Muscle of arm (tissue), 1 donor: ENCODE measurements at regions not wholly inside any gene's neighbourhood (a gene's known extent, or its start where the extent isn't known, plus 50 kb on each side); places are given as distances from the start of the nearest gene placed in this dataset.
A peak's percentile ranks its signal among the peaks of the same experiment; 100 is the strongest.

Source experiments
- DNase-seq: peaks from one replicate; pipeline ENCODE4 v3.0.0-alpha.2; 2013

DNA sequence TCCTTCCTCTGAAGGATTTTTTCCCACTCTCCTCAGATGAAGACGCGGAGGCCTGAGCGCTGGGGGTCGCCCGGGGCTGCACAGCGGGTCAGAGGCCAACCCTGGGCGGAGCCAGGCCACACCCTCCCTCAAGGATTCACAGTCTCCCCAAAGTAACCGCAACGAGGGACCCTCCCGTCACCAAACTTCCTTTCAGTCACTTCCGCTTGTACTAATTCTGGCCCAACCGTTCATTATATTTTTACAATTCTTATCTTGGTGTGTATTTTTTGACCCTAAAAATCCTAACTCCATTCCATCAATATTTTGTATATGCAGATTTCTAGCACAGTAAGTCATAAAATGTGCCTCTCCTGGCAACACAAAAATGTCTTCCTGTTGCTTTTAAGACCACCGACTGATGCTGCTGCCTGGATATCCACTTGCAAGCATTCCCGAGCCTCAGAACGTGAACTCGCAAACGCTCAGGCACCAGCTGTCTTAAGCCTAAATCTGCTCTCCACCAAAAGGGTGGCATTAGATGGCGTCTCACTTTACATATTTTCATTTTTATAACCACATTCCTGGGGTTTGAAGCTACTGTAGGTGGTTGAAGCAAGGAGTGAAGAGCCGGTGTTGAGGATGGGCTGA is 128.0 kb downstream of the DLL1 start:
- no peak for DNase-seq

DNA sequence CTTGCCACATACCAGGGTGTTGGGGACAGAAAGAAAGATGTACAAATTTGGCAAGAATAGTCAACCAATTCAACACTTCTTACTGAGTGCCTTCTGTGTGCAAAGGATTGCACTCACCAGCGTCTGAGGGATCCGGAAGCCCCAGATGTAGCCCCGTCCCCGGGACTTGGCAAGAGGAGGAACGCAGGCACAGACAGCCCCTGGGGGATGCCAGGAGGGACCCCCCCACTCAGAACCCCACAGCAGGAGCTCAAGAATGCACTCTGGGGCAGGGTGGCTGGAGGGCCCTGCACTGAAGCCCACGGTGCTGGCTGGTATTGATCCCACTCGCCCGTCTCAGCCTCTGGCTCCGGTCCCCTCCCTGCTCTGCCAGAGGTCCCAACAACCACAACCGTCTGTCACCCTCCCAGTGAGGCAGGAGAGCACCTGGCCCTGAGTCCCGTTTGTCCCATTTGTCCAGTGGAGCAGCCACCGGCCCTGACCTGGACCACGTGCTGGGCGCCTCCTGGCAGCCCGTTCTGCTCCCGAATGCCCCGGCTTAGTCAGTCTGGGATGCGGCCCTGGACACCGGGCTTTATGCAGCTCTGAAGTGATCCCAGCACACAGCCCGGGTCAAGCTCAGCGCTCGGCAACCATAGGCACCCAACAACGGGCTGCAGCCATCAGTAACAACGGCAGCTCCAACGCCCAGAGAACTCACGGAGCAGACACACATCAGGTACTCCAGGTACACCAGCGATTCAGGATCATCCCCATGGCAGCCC is 128.7 kb downstream of the DLL1 start:
- no peak for DNase-seq

DNA sequence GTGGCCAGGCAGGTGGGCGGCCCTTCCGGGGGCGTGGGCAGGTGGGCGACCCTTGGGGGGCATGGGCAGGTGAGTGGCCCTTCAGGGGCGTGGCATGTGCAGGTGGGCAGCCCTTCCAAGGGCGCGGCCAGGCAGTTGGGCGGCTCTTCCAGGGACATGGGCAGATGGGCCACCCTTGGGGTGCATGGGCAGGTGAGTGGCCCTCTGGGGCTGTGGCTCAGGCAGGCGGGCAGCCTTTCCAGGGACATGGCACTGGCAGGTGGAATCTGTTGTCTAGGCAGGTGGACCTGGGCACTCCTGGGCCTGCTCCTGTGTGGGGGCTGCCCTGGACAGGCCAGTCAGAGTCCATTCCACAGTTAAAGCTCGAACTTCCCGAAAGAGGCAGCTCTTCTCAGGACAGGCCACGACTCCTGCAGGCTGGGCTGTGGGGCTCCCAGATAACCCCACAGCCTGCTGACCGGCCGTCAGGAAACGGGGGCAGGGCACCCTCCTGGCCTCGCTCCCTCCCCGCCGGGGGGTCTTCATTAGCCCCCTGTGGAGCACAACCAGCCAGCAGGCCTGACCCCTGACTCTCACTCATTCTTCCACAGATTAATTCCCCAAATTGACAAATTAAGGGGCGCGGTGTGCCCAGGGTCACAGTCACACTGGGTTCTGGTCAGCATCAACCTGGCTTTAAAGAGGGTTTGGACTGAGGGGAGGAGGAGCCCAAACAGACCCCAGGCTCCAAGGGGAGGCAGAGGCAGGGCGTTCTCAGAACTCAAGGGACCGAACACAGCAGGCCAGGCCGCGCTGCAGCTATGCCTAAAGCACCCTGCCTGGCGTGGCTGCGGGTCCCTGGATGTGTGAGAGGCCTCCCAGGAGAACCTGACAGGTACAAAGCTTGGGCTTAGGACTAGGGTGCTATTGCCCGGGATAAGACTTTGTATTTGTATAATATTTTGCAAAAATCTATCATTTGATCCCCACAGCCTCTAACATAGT is 130.0 kb downstream of the DLL1 start:
- DNase-seq, result no peak

DNA sequence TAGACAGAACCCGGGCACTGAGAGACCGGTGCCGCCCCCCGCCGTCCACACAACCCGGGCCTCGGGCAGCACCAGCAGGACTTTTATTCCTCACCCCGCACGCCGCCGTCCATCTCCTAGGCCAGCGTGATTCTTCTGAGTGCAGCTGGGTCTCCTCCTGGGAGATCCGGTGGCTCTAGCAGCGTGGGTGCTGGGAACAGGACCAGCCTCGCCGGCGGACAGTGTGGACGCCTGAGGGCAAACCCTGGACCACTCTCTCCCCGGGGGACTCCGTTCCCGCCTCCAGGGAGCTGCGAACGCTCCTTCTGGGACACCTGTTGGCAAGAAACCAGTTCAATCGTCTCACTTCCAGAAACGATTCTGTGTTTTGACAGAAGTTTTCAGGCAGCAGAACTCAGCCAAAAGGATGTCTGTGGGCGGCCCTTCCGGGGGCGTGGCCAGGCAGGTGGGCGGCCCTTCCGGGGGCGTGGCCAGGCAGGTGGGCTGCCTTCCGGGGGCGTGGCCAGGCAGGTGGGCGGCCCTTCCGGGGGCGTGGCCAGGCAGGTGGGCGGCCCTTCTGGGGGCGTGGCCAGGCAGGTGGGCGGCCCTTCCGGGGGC is 130.7 kb downstream of the DLL1 start:
- DNase-seq, result no peak

DNA sequence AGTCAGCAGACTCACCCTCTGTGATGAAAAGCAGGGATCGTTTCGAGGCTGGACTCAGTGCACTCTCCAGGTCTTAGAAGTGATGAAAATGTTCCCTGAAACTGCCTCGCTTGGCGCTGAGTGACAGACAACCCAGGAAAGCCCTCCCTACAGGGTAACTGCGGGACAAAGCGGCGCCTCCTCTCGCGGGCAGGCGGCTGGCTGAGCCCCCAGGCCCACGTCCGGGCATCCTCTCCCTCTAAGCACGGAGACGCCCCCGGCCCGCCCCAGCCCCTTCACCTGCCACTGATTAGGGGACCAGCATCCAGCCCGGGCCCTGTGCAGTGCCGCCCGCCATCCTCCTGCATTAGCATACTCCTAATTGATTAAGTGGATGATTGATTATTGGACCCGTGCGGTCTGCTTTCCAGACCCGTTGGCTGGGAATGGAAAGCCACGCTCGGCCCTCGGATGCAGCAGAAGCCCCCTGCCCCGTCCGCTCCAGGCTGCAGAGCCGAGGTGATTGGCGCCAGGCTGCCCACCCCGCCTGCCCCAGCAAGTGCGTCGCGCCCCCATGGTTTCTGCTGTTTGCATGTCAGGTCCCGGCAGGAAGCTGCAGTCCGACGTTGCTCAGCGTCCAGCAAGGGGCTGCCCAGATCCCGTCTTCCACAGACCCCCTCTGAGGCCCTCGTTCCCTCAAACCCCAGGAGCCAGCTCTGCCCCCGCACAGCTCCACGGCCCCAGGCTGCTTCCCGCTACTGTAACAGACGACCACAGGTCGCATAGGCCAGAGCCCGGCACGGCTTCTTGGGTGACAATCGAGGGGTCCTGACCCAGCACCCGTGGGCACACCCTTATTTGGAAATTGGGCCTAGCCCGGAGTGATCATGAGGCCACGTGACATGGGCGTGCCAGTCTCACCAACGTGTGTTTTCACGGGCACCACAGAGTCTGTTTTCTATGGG is 131.6 kb downstream of the DLL1 start:
- no peak for DNase-seq

DNA sequence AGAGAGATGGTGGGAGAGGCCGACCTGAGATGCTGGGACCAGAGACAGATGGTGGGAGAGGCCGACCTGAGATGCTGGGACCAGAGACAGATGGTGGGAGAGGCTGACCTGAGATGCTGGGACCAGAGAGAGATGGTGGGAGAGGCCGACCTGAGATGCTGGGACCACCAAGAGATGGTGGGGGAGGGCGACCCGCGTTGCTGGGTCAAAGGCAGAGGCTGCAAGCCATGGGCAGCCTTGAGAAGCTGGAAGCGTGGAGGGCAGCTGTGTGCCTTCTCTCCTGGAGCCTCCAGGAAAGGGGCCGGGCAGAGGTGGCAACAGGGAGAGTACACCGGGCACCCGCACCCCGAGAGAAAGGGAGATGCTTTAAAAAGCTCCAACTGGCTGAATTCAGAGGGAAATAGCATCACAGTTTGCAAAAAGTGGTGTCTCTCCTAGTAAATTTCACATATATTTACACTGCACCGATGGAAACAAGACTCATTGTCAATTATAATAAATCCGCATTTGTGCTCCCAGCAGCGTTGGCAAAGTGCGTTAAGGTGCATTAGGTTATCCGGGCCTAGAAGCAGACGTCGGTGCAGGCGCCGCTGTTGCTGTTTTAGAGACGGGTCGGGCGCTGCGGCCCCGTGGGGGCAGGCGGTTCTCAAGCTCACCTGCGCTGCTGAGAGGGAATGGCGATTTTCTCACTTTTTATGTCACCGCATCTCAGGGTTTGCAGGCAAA is 132.4 kb downstream of the DLL1 start:
- no peak for DNase-seq

DNA sequence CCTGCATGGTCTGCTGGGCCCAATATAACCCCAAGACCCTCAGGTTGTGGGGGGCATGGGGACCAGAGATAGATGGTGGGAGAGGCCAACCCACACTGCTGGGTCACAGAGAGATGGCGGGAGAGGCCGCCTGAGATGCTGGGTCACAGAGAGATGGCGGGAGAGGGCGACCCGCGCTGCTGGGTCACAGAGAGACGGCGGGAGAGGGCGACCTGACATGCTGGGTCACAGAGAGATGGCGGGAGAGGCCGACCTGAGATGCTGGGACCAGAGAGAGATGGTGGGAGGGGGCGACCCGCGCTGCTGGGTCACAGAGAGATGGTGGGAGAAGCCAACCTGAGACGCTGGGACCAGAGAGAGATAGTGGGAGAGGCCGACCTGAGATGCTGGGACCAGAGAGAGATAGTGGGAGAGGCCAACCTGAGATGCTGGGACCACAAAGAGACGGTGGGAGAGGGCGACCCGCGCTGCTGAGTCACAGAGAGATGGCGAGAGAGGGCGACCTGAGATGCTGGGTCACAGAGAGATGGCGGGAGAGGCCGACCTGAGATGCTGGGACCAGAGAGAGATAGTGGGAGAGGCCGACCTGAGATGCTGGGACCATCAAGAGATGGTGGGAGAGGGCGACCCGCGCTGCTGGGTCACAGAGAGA is 133.2 kb downstream of the DLL1 start:
- no peak for DNase-seq

DNA sequence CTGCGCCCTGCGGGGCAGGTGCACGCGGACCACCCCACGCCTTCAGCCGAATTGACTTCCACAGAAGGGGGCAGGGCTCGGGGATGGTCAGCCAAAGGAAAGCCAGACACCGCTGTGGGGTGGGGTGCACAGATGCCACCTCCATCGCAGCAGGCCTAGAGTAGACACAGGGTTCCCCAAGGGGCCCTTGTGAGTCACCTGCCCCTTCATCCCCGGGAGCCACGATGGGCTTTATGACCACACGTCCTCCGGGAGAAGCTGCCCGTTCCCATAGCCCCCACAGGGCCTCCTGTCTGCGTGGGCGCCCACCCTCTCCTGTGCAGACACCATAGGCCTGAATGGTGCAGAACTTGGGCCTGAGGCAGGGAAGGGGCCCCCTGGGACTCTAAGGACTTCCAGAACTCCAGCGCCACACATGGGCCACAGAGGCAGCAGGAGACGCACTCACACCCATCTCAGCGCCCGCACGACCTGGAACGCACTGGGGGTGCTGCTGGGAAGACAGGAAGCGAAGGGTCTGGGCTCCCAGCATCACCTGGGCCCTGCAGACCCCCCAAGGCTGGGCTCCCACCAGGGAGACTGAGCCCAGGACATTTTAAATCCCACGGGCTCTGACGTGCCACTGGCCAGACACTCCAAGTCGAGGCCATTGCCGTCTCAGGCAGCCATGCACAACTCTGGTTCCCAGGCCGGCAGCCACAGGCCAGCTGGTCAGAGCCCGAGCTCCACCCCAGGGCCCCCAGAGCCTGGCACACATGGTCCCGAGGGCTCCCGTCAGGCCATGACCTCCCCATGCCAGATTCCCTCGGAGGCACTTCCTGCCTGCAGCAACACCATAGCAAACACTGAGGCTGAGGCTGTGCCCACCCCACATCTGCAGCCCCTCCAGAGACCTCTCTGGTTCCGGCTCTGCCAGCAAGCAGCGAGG is 134.2 kb downstream of the DLL1 start:
- DNase-seq, result no peak

DNA sequence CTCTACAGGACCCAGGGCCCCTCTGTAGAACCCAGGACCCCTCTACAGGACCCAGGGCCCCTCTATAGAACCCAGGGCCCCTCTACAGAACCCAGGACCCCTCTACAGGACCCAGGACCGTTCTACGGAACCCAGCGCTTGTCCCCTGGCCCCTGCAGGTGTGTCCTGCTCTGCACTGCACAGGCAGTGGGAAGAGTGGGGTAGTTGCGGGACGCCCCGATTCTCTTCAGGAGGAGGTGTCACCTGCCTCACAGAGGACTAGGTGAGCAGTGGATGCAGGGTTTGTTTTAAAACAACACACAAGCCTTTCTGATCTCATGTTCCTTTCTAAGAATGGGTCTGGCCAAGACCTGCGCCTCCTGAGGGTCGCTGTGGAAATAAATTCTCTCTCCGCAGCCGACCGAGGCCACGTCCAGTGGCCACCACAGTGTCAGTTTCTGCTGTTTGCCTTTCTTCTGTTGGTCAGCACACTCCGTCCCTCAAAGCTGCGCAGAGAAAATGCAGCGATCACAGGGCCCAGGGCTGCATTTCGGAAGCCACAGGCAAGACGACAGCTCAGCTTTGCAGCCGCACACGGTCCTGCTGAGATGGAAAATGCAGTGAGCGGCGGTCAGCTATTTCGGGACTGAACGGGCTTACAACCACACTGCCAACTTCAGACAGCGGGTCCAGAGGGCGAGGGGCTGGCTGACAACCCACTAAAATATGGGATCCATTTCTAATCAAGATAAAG is 135.2 kb downstream of the DLL1 start:
- no peak for DNase-seq

DNA sequence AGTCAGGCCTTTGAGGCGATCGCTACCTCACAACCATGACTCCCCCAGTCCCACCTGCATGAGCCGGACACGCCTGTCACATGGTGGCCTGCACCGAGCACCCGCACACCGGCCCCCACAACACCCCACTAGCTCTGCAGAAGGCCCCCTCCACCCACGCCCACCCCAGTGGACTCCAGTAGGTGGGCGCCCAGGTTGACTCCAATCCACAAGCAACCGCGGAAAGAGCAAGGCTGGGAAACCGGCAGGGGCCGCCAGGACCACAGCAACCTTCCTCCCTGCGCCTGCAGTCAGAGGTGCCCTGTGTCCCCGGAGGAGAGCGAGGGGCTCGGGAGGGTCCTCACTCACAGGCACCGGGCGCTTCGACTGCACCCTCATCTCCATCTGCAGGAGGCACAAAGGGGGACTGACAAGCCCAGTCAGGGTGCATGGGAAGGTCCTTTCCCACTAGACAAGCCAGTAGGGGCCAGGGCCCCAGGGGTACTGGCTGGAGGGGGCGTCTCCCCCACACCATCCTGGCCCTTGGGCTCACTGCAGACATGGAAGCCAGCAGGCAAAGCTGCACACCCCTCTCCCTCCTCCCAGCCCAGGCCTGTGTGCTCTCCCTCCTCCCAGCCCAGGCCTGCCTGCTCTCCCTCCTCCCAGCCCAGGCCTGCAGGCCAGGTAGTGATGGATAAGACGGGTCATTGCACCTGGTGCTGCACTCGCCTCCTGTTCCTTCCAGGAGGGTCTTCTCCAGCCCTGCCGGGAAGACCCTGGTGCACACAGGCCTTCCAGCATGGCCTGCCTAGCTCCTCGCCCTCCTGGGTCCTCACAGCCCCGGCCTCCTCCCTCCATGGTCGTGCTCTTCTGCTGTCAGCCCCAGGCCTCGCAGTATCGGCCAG is 137.2 kb downstream of the DLL1 start:
- DNase-seq, result no peak

DNA sequence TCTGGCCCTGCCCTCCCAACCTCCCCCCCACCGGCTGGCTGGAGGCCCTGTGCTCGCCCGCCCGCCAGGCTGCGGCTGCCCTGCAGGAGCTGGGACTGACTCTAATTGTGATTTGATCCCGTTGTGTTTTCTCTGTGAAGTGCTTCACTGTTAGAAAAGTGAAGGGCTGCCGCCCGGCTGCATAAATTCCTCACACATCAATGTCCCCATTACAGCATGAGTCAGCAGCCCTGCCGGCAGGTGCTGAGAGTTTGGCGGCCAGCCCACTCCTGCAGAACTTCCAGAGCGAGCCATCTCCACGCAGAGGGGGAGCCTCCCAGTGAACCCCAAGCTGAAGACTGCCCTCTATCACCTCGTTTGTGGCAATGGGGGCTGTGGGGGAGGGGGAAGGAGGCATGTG is 137.9 kb downstream of the DLL1 start:
- DNase-seq, result no peak

DNA sequence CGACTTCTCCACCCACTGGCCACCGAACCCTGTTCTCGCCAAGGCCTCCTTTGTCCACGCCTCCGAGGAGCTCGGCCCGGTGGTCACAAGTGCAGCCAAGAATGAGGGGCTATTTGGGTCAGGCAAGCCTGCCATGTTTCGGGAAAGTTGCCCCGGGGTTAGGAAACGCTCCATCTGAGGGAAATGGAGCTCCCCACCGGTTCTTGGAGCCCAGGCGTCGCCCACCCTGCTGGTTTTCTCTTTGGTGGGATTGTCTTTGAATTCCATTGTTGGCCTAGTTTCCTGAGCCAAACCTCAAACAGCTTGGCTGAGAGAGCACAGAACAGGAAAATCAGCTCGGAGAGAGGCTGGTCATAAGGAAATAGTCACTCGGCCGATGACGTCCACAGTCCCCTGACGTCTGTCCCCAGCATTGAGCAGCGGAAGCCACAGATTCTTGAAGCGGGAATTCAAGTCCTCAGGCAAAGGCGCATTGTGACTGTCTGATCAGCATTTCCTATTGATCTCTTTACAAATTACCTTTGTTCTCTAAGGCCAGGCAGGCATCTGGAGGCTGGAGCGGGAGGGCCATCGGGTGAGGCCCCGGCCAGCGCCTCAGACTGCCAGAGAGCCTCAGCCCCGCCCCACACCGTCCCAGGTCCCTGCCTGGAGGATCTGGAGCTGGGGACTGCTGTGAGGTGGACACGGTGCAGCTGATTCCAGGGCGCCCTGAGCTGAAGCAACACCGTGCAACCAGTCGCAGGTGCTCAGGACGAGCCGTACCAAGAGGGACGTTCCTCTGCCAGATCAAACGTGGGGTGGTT is 138.6 kb downstream of the DLL1 start:
- DNase-seq, result peak; percentile 33

DNA sequence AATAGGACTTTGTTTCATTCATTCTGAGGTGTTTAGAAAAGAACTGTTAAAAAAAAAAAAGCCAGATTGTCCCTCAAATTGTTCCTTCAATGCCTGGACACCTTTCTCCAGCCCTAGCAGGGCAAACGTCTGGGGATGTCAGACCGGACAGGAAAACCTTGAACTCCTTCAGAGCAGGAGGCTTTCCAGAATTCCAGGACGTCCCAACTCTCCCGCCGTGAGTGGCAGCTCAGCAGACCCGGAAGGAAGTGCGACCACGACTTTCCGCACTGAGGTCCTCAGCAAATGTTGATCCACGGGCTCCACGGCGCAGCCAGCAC is 139.1 kb downstream of the DLL1 start:
- no peak for DNase-seq

DNA sequence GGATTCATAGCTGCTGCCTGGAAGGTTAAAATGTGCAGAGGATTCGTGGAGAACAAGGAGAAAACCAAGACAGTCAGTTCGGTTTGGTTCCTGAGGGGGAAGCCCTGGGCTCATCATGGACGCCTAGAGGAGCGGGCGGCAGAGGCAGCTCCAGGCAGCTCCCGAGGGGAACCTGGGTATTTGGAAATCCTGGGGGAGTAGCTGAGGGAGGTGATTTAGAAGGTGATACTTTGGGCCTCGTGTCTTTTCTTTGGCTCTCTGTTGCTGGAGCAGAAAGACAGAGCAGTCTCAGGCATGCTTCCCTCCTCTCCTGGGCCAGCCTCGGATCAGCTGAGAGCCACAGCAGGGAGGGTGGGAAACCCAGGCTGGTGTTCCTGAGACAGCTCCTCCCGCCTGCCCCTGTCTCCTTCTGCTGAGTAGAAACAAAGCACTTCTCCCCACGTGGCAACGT is 139.5 kb downstream of the DLL1 start:
- no peak for DNase-seq

DNA sequence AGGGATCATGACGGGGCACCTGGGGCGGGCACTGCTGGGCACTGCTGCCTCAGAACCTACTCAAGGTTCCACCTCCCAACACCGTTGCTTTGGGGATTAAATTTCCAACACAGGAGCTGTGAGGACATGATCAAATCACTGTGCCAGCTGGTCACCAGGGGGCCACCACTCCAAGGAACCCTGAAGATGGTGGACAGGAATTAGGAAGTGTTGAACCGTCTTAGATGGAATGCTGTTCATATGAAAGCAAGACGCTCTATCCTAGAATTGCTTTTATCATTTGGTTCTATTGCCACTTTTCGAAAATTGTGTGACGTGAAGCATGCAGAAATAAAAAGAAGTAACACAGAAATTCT is 140.3 kb downstream of the DLL1 start:
- DNase-seq, result no peak
